Colonic mucosa (tissue), 4 donors: ENCODE measurements at regions not wholly inside any gene's neighbourhood (a gene's known extent, or its start where the extent isn't known, plus 50 kb on each side); places are given as distances from the start of the nearest gene placed in this dataset.

ENCODE experiments used
- DNase-seq: peaks from one replicate; pipeline ENCODE4 v3.0.0-alpha.2; 2020
- H3K27ac ChIP-seq: fragments of 200-600 bp; one replicate; pipeline ENCODE4 v1.8.0; 2021
- H3K27me3 ChIP-seq: fragments of 200-600 bp; one replicate; pipeline ENCODE4 v1.8.0; 2021
- H3K36me3 ChIP-seq: fragments of 200-600 bp; one replicate; pipeline ENCODE4 v1.8.0; 2021
- H3K4me1 ChIP-seq: fragments of 200-600 bp; one replicate; pipeline ENCODE4 v1.8.0; 2021; ENCODE audit warnings: mild to moderate bottlenecking
- H3K4me3 ChIP-seq: fragments of 200-600 bp; one replicate; pipeline ENCODE4 v1.8.0; 2021
- H3K9ac ChIP-seq, 2 donors: one replicate each; pipeline ENCODE4 v1.7.0; 2013; ENCODE audit warnings: control low read depth in 2 of 2, low read depth in 2 of 2, low read length in 2 of 2
- H3K9me3 ChIP-seq: fragments of 200-600 bp; one replicate; pipeline ENCODE4 v1.8.0; 2021
- CTCF ChIP-seq: fragments of 200-600 bp; IDR thresholded peaks from one replicate; pipeline ENCODE4 v1.8.0; 2022; ENCODE audit warnings: antibody characterized with exemption, mild to moderate bottlenecking
- intact Hi-C: fragments of 100-400 bp; cut with DNase I; formaldehyde crosslinking; loops from one replicate; pipeline ENCODE4 v1.14.1; 2022
- donor health status: healthy.
- donor health status: DM: no; HTN: no; CAD: no.
- donor health status: DM: no; HTN: no; CAD: no.

GRCh38 chr18:72273025-72273424 is 271.1 kb downstream of the CBLN2 start:
- H3K27me3 ChIP-seq: no peaks in the 10 kb centered on the region
- no peaks in the 10 kb centered on the region for H3K9me3 ChIP-seq
- TF ChIP-seq CTCF: no peak
- H3K27ac ChIP-seq: no peak overlapping the region
- no peaks in the 10 kb centered on the region for H3K36me3 ChIP-seq
- H3K4me1 ChIP-seq: no peaks in the 10 kb centered on the region
- H3K9ac ChIP-seq: no peak overlapping the region
- DNase-seq: no peak
- intact Hi-C loops: no loop called here
- no peak overlapping the region for H3K4me3 ChIP-seq

- H3K4me3 ChIP-seq: no peak overlapping the region
- H3K27ac ChIP-seq: no peak overlapping the region
- DNase-seq: no peak
- no peaks in the 10 kb centered on the region for H3K27me3 ChIP-seq
- no peaks in the 10 kb centered on the region for H3K4me1 ChIP-seq
- intact Hi-C loops: no loop called here
- H3K9ac ChIP-seq: no peak overlapping the region
- H3K36me3 ChIP-seq: no peaks in the 10 kb centered on the region
- no peak for TF ChIP-seq CTCF
- H3K9me3 ChIP-seq: no peaks in the 10 kb centered on the region
Measured at GRCh38 chr18:72261590-72261989, 282.6 kb downstream of the CBLN2 start.

- no peak overlapping the region for H3K27ac ChIP-seq
- no peaks in the 10 kb centered on the region for H3K36me3 ChIP-seq
- H3K4me3 ChIP-seq: no peak overlapping the region
- no peak for DNase-seq
- no peak overlapping the region for H3K9ac ChIP-seq
- H3K9me3 ChIP-seq: no peaks in the 10 kb centered on the region
- H3K4me1 ChIP-seq: no peaks in the 10 kb centered on the region
- no peaks in the 10 kb centered on the region for H3K27me3 ChIP-seq
- no peak for TF ChIP-seq CTCF
- intact Hi-C loops: no loop called here
Measured at GRCh38 chr18:72246076-72246475, 298.1 kb downstream of the CBLN2 start.

- intact Hi-C loops: no loop called here
Measured at GRCh38 chr18:72235422-72235821, 308.7 kb downstream of the CBLN2 start.

GRCh38 chr18:72233106-72233505 is 311.0 kb downstream of the CBLN2 start:
- H3K9me3 ChIP-seq: no peaks in the 10 kb centered on the region

More at GRCh38 chr18:72235422-72235821, 308.7 kb downstream of the CBLN2 start:
- no peak for TF ChIP-seq CTCF
- Histone ChIP-seq H3K4me3 (no peak overlapping the region), H3K27me3 (no peaks in the 10 kb centered on the region), H3K9me3 (no peaks in the 10 kb centered on the region), H3K4me1 (no peaks in the 10 kb centered on the region), H3K27ac (no peak overlapping the region), H3K36me3 (no peaks in the 10 kb centered on the region), H3K9ac (no peak overlapping the region)
- DNase-seq: no peak

More at GRCh38 chr18:72233106-72233505, 311.0 kb downstream of the CBLN2 start:
- intact Hi-C loops: no loop called here
- TF ChIP-seq CTCF: no peak
- no peaks in the 10 kb centered on the region for H3K27me3 ChIP-seq
- H3K4me1 ChIP-seq: no peaks in the 10 kb centered on the region
- no peak for DNase-seq
- no peaks in the 10 kb centered on the region for H3K36me3 ChIP-seq
- no peak overlapping the region for H3K4me3 ChIP-seq
- no peak overlapping the region for H3K9ac ChIP-seq
- H3K27ac ChIP-seq: no peak overlapping the region
